Retinal pigment epithelial cell (primary cell): ENCODE measurements at regions not wholly inside any gene's neighbourhood (a gene's known extent, or its start where the extent isn't known, plus 50 kb on each side); places are given as distances from the start of the nearest gene placed in this dataset.

ENCODE experiments used
- DNase-seq: peaks from one replicate; pipeline ENCODE4 v3.0.0-alpha.2; 2010; ENCODE audit warnings: low read depth
- H3K4me3 ChIP-seq: 2 replicates; pipeline ENCODE4 v1.5.1; 2011; ENCODE audit warnings: mild to moderate bottlenecking, low read length, control low read depth, moderate library complexity
- CTCF ChIP-seq: conservative IDR thresholded peaks from 2 replicates; pipeline ENCODE4 v1.5.1; 2011; ENCODE audit warnings: low read depth, low read length, control low read depth, inconsistent platforms

DNA sequence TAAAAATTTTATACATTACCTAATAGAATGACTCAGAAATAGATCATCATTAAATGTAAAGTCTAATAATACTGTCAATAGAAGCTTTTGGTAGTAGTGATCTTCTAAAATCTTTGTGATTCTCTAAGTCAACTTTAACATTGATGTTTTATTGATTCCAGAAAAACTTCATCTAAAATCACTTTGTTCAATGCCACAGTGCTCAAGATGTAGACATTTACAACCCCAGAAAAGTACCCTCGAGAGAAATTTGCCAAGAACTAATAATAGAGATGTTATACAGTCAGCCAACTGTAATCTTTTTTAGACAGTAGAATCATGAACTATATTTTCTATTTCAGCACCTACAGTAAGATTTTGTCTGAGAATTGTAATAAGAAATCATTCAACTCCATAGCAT lies 369.2 kb upstream of the AKR1E2 start:
- no peak for TF ChIP-seq CTCF
- no peak for DNase-seq
- no peak overlapping the region for H3K4me3 ChIP-seq

DNA sequence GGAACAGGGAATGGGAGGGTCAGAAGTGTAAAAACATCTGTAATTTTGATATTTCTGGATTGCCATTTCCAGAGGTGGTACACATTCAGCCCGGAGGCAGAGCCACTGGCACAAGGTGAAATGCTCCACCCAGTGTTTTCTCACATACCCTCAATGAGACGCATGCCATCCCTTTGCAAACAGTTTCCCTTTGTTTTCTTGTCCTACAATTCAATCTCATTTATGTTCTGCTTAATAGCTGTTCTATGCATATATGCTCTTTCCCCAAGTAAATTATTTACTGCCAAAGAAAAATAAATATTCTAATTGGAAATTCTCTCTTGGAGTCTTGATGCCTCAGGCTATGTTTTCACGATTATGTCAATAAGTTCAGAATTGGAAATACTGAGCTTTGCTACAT lies 369.7 kb upstream of the AKR1E2 start:
- TF ChIP-seq CTCF, result no peak
- H3K4me3 ChIP-seq, result no peak overlapping the region
- no peak for DNase-seq

GRCh38 chr10:4453950-4454349 lies 372.1 kb upstream of the AKR1E2 start:
- no peak for DNase-seq
- no peak overlapping the region for H3K4me3 ChIP-seq
- TF ChIP-seq CTCF, result no peak

DNA sequence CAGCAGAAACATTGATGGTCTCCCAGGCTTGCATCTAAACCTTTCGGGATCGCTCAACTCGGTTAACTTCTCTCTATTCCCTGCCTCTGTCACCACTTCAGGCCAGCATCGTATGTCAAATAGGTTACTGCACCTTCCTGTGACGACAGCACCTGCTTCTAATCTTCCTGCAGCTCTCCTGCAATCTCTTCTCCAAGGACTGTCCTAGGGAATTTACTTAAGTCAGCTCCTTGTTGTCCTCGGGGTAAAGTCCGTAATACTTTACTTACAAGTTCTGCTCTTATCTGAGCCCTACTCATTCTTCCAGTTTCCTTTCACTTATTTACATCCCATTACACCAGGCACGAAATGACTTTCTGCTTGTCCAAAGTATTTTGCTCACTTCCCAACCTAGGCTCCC lies 372.7 kb upstream of the AKR1E2 start:
- DNase-seq, result no peak
- no peak for TF ChIP-seq CTCF
- H3K4me3 ChIP-seq, result no peak overlapping the region

GRCh38 chr10:4450981-4451908 lies 374.8 kb upstream of the AKR1E2 start:
- no peak overlapping the region for H3K4me3 ChIP-seq
- no peak for DNase-seq

GRCh38 chr10:4450169-4450568 lies 375.8 kb upstream of the AKR1E2 start:
- H3K4me3 ChIP-seq, result no peak overlapping the region
- no peak for DNase-seq
- no peak for TF ChIP-seq CTCF

More at GRCh38 chr10:4450981-4451908, 374.8 kb upstream of the AKR1E2 start:
- TF ChIP-seq CTCF, result no peak

DNA sequence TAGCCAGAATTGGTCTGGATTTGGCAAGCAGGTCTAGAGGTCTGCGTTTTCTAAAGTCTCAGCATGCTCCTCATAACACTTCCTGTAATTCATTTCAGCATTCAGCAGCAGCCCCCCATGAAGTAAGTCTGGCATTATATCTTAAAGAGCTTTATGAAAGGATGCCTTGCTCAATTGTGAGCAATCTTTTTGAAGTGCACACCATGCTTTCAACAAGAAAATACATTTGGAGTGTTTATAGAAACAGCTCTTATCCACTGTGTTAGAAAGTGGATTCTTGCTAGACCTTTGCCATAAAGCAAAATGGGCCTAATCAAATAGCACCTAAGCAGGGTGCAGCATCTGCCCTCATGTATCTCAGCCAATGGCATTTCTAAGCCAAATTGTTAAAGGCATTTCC lies 378.0 kb upstream of the AKR1E2 start:
- no peak for TF ChIP-seq CTCF
- no peak overlapping the region for H3K4me3 ChIP-seq
- DNase-seq, result no peak
